Neural cell (in vitro differentiated cells): ENCODE measurements at regions not wholly inside any gene's neighbourhood (a gene's known extent, or its start where the extent isn't known, plus 50 kb on each side); places are given as distances from the start of the nearest gene placed in this dataset.

Source experiments
- EP300 ChIP-seq: fragments of 450-650 bp; conservative IDR thresholded peaks from 2 replicates; pipeline ENCODE4 v1.6.1; 2014; ENCODE audit warnings: antibody characterized with exemption, mild to moderate bottlenecking, moderate library complexity; ENCODE audit not compliant: poor library complexity, severe bottlenecking
- POLR2AphosphoS5 ChIP-seq: IDR thresholded peaks from 2 replicates; pipeline ENCODE4 v1.6.1; 2012
- RAD21 ChIP-seq: fragments of 450-650 bp; conservative IDR thresholded peaks from 2 replicates; pipeline ENCODE4 v1.6.1; 2014; ENCODE audit warnings: antibody characterized with exemption, mild to moderate bottlenecking, moderate library complexity
- TAF1 ChIP-seq: IDR thresholded peaks from 2 replicates; pipeline ENCODE4 v1.6.1; 2012; ENCODE audit warnings: low read depth
- TF ChIP-seq, protein P1 (sequence below): fragments of 450-650 bp; IDR thresholded peaks from 2 replicates; pipeline ENCODE4 v1.5.1; 2014; ENCODE audit warnings: antibody characterized with exemption, mild to moderate bottlenecking, moderate library complexity; ENCODE audit not compliant: poor library complexity, severe bottlenecking
- TF ChIP-seq, protein P2 (sequence below): IDR thresholded peaks from 2 replicates; pipeline ENCODE4 v1.6.1; 2012; ENCODE audit warnings: borderline replicate concordance

DNA sequence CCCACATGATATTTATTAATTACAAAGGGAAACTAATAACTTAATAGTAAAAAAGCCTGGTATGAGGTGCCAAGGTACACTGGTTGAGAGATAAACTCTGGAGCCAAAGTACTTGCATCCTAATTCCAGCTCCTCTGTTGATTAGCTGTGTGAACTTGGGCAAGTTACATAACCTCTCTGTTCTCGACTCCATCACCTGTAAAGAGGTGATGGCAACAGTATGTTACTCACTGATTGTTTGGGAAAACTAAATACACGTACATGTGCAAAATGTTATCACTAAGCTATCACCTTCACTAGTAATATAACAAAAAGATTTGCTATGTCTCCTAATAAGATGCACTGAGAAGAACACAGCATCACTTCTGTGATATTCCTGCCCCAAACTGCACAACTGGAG is 206.4 kb downstream of the MEX3B start:
- TF ChIP-seq EP300, result no peak
- TF ChIP-seq, protein P1, sequence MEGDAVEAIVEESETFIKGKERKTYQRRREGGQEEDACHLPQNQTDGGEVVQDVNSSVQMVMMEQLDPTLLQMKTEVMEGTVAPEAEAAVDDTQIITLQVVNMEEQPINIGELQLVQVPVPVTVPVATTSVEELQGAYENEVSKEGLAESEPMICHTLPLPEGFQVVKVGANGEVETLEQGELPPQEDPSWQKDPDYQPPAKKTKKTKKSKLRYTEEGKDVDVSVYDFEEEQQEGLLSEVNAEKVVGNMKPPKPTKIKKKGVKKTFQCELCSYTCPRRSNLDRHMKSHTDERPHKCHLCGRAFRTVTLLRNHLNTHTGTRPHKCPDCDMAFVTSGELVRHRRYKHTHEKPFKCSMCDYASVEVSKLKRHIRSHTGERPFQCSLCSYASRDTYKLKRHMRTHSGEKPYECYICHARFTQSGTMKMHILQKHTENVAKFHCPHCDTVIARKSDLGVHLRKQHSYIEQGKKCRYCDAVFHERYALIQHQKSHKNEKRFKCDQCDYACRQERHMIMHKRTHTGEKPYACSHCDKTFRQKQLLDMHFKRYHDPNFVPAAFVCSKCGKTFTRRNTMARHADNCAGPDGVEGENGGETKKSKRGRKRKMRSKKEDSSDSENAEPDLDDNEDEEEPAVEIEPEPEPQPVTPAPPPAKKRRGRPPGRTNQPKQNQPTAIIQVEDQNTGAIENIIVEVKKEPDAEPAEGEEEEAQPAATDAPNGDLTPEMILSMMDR, result no peak
- TF ChIP-seq, protein P2, sequence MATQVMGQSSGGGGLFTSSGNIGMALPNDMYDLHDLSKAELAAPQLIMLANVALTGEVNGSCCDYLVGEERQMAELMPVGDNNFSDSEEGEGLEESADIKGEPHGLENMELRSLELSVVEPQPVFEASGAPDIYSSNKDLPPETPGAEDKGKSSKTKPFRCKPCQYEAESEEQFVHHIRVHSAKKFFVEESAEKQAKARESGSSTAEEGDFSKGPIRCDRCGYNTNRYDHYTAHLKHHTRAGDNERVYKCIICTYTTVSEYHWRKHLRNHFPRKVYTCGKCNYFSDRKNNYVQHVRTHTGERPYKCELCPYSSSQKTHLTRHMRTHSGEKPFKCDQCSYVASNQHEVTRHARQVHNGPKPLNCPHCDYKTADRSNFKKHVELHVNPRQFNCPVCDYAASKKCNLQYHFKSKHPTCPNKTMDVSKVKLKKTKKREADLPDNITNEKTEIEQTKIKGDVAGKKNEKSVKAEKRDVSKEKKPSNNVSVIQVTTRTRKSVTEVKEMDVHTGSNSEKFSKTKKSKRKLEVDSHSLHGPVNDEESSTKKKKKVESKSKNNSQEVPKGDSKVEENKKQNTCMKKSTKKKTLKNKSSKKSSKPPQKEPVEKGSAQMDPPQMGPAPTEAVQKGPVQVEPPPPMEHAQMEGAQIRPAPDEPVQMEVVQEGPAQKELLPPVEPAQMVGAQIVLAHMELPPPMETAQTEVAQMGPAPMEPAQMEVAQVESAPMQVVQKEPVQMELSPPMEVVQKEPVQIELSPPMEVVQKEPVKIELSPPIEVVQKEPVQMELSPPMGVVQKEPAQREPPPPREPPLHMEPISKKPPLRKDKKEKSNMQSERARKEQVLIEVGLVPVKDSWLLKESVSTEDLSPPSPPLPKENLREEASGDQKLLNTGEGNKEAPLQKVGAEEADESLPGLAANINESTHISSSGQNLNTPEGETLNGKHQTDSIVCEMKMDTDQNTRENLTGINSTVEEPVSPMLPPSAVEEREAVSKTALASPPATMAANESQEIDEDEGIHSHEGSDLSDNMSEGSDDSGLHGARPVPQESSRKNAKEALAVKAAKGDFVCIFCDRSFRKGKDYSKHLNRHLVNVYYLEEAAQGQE, result no peak
- TF ChIP-seq TAF1, result no peak
- no peak for TF ChIP-seq POLR2AphosphoS5
- no peak for TF ChIP-seq RAD21
